Mesenchymal stem cell (in vitro differentiated cells and primary cell): ENCODE measurements at regions not wholly inside any gene's neighbourhood (a gene's known extent, or its start where the extent isn't known, plus 50 kb on each side); places are given as distances from the start of the nearest gene placed in this dataset.
"Not testable (repeated sequence)": the region's sequence is repeated elsewhere in the genome, so short reads cannot be mapped to it uniquely, and the experiment has no call there.

ENCODE experiments used
- DNase-seq: peaks from one replicate; pipeline ENCODE4 v3.0.0-alpha.2; 2013
- H2AFZ ChIP-seq: one replicate; pipeline ENCODE4 v1.6.1; 2013; ENCODE audit warnings: low read depth, mild to moderate bottlenecking, control low read depth, inconsistent platforms, low read length, moderate library complexity
- H2AK5ac ChIP-seq: 2 replicates; pipeline ENCODE4 v1.6.1; 2013; ENCODE audit warnings: low read length, moderate library complexity, mild to moderate bottlenecking, inconsistent platforms; ENCODE audit not compliant: severe bottlenecking
- H2BK120ac ChIP-seq: one replicate; pipeline ENCODE4 v1.6.1; 2013; ENCODE audit warnings: low read depth, mild to moderate bottlenecking, inconsistent platforms, low read length, moderate library complexity
- H2BK12ac ChIP-seq, 2 experiments: one replicate each; pipeline ENCODE4 v1.6.1; 2013; ENCODE audit warnings: inconsistent platforms in 2 of 2, low read length in 2 of 2, mild to moderate bottlenecking in 2 of 2, moderate library complexity in 2 of 2, control low read depth in 1 of 2
- H2BK15ac ChIP-seq: one replicate; pipeline ENCODE4 v1.6.1; 2013; ENCODE audit warnings: mild to moderate bottlenecking, low read depth, inconsistent platforms; ENCODE audit not compliant: poor library complexity, severe bottlenecking
- H2BK5ac ChIP-seq: 2 replicates; pipeline ENCODE4 v1.6.1; 2013; ENCODE audit warnings: low read depth, mild to moderate bottlenecking, low read length, control low read depth, inconsistent platforms; ENCODE audit not compliant: poor library complexity, severe bottlenecking
- H3K14ac ChIP-seq, 2 experiments: one replicate each; pipeline ENCODE4 v1.6.1; 2013; ENCODE audit warnings: inconsistent platforms in 2 of 2, low read length in 2 of 2, control low read depth in 1 of 2, mild to moderate bottlenecking in 1 of 2, moderate library complexity in 1 of 2
- H3K18ac ChIP-seq, 2 experiments: one replicate each; pipeline ENCODE4 v1.6.1; 2013; ENCODE audit warnings: inconsistent platforms in 2 of 2, low read length in 2 of 2, control low read depth in 1 of 2, low read depth in 1 of 2, mild to moderate bottlenecking in 1 of 2
- H3K23ac ChIP-seq, 2 experiments: one replicate each; pipeline ENCODE4 v1.6.1; 2013; ENCODE audit warnings: inconsistent platforms in 2 of 2, low read length in 2 of 2, mild to moderate bottlenecking in 2 of 2, moderate library complexity in 2 of 2, control low read depth in 1 of 2
- H3K27ac ChIP-seq: 2 replicates; pipeline ENCODE4 v1.5.1; 2013; ENCODE audit warnings: mild to moderate bottlenecking, moderate library complexity, low read length, control low read depth, inconsistent platforms; ENCODE audit not compliant: poor library complexity, severe bottlenecking
- H3K27me3 ChIP-seq, 2 experiments: 2 replicates each; pipeline versions ENCODE4 v1.6.1 to v1.7.0; 2013; ENCODE audit warnings: low read length in 2 of 2, mild to moderate bottlenecking in 2 of 2, moderate library complexity in 2 of 2, control low read depth in 1 of 2, inconsistent platforms in 1 of 2; ENCODE audit not compliant: control insufficient read depth in 1 of 2, insufficient read depth in 1 of 2
- H3K36me3 ChIP-seq, 2 experiments: 2 replicates each; pipeline versions ENCODE4 v1.6.1 to v1.7.0; 2013; ENCODE audit warnings: low read length in 2 of 2, control low read depth in 1 of 2, inconsistent platforms in 1 of 2, low read depth in 1 of 2, mild to moderate bottlenecking in 1 of 2; ENCODE audit not compliant: insufficient read depth in 2 of 2, control insufficient read depth in 1 of 2
- H3K4ac ChIP-seq, 2 experiments: one replicate each; pipeline ENCODE4 v1.6.1; 2013; ENCODE audit warnings: inconsistent platforms in 2 of 2, low read length in 2 of 2, mild to moderate bottlenecking in 2 of 2, moderate library complexity in 2 of 2, control low read depth in 1 of 2, low read depth in 1 of 2
- H3K4me1 ChIP-seq: 2 replicates; pipeline ENCODE4 v1.6.1; 2013; ENCODE audit warnings: low read depth, low read length, control low read depth; ENCODE audit not compliant: control insufficient read depth, insufficient read depth
- H3K4me2 ChIP-seq: 2 replicates; pipeline ENCODE4 v1.6.1; 2013; ENCODE audit warnings: low read length, mild to moderate bottlenecking, inconsistent platforms; ENCODE audit not compliant: poor library complexity, severe bottlenecking
- H3K4me3 ChIP-seq, 2 experiments: 2 replicates each; pipeline versions ENCODE4 v1.5.1 to v1.7.0; 2013; ENCODE audit warnings: low read length in 2 of 2, mild to moderate bottlenecking in 2 of 2, control low read depth in 1 of 2, low read depth in 1 of 2; ENCODE audit not compliant: insufficient read depth in 1 of 2
- H3K79me1 ChIP-seq: replicated peaks from 2 replicates; pipeline ENCODE4 v1.6.1; 2013; ENCODE audit warnings: mild to moderate bottlenecking, control low read depth, low read length, inconsistent platforms; ENCODE audit not compliant: poor library complexity, severe bottlenecking
- H3K9ac ChIP-seq: 2 replicates; pipeline ENCODE4 v1.7.0; 2013; ENCODE audit warnings: mild to moderate bottlenecking, low read length, moderate library complexity
- H3K9me3 ChIP-seq: 2 replicates; pipeline ENCODE4 v1.7.0; 2013; ENCODE audit warnings: mild to moderate bottlenecking, low read length; ENCODE audit not compliant: control insufficient read depth
- H4K8ac ChIP-seq: one replicate; pipeline ENCODE4 v1.6.1; 2013; ENCODE audit warnings: inconsistent platforms, mild to moderate bottlenecking, low read length, moderate library complexity
- H4K91ac ChIP-seq: one replicate; pipeline ENCODE4 v1.6.1; 2013; ENCODE audit warnings: mild to moderate bottlenecking, low read length, inconsistent platforms
- WGBS: methylation state at CpG from one replicate; pipeline ENCODE4 v1.1.7; 2013; ENCODE audit warnings: mixed read lengths; 5-methylcytosine and 5-hydroxymethylcytosine counted together

GRCh38 chr18:26623314-26623713 is 75.0 kb upstream of the KCTD1 start:
- H3K79me1 ChIP-seq, H3K23ac ChIP-seq, H3K4me2 ChIP-seq, H2AK5ac ChIP-seq, H3K27ac ChIP-seq, H3K4ac ChIP-seq, DNase-seq, H3K14ac ChIP-seq, H3K9ac ChIP-seq, H2BK12ac ChIP-seq, H2AFZ ChIP-seq, H4K8ac ChIP-seq, H3K18ac ChIP-seq, H4K91ac ChIP-seq, H2BK15ac ChIP-seq, H3K36me3 ChIP-seq, H3K4me3 ChIP-seq, H2BK5ac ChIP-seq, H3K4me1 ChIP-seq, H2BK120ac ChIP-seq, H3K27me3 ChIP-seq: not testable (repeated sequence)
- 75% methylated on average over 2 of the region's 2 CpGs for WGBS
- peaks cover 16% of the 10 kb centered on the region for H3K9me3 ChIP-seq

- H2BK120ac ChIP-seq: no peak overlapping the region
- 56% methylated on average over 20 of the region's 22 CpGs for WGBS
Observed at GRCh38 chr18:26621161-26622026, 73.0 kb upstream of the KCTD1 start.

GRCh38 chr18:26619350-26619749 is 71.0 kb upstream of the KCTD1 start:
- Histone ChIP-seq H3K4me2 (no peak overlapping the region), H3K18ac (no peak overlapping the region), H3K27ac (no peak overlapping the region), H3K23ac (no peak overlapping the region), H4K91ac (no peak overlapping the region), H3K36me3 (no peaks in the 10 kb centered on the region), H3K27me3 (no peaks in the 10 kb centered on the region), H3K9me3 (peaks cover 2% of the 10 kb centered on the region), H2BK12ac (no peak overlapping the region), H2AK5ac (no peak overlapping the region), H2BK15ac (no peak overlapping the region), H4K8ac (no peak overlapping the region), H2AFZ (no peak overlapping the region), H3K4me1 (peaks cover 4% of the 10 kb centered on the region), H2BK5ac (no peak overlapping the region), H3K4me3 (no peak overlapping the region), H2BK120ac (no peak overlapping the region), H3K14ac (no peak overlapping the region), H3K4ac (no peak overlapping the region), H3K79me1 (no peaks in the 10 kb centered on the region), H3K9ac (no peak overlapping the region)
- no peak for DNase-seq
- 89% methylated on average over 6 of the region's 6 CpGs for WGBS

More at GRCh38 chr18:26621161-26622026, 73.0 kb upstream of the KCTD1 start:
- Histone ChIP-seq H3K4me1 (peaks cover 1% of the 10 kb centered on the region), H2BK12ac (no peak overlapping the region), H4K8ac (no peak overlapping the region), H3K79me1 (no peaks in the 10 kb centered on the region), H3K9me3 (peaks cover 16% of the 10 kb centered on the region), H3K18ac (no peak overlapping the region), H3K23ac (no peak overlapping the region), H3K4me3 (no peak overlapping the region), H3K4ac (no peak overlapping the region), H3K36me3 (no peaks in the 10 kb centered on the region), H3K4me2 (peak overlapping the region; percentile 57), H2AFZ (no peak overlapping the region), H3K14ac (no peak overlapping the region), H3K9ac (no peak overlapping the region), H2AK5ac (no peak overlapping the region), H2BK5ac (no peak overlapping the region), H2BK15ac (no peak overlapping the region), H3K27me3 (no peaks in the 10 kb centered on the region), H4K91ac (no peak overlapping the region), H3K27ac (no peak overlapping the region)
- peak; percentile 26 for DNase-seq

GRCh38 chr18:26618135-26618534 is 69.8 kb upstream of the KCTD1 start:
- Histone ChIP-seq H2BK5ac (no peak overlapping the region), H3K23ac (no peak overlapping the region), H2BK12ac (no peak overlapping the region), H3K27me3 (no peaks in the 10 kb centered on the region), H4K91ac (no peak overlapping the region), H3K36me3 (no peaks in the 10 kb centered on the region), H3K4me2 (no peak overlapping the region), H3K9me3 (no peaks in the 10 kb centered on the region), H3K79me1 (no peaks in the 10 kb centered on the region), H2BK120ac (no peak overlapping the region), H2AK5ac (no peak overlapping the region), H3K4me3 (no peak overlapping the region), H3K4me1 (peaks cover 7% of the 10 kb centered on the region), H3K9ac (no peak overlapping the region), H2AFZ (no peak overlapping the region), H3K18ac (no peak overlapping the region), H3K14ac (no peak overlapping the region), H3K4ac (no peak overlapping the region), H3K27ac (no peak overlapping the region), H2BK15ac (no peak overlapping the region), H4K8ac (no peak overlapping the region)
- DNase-seq: no peak
- 74% methylated on average over 2 of the region's 2 CpGs for WGBS
